Dermis blood vessel endothelial cell (primary cell): ENCODE measurements at regions not wholly inside any gene's neighbourhood (a gene's known extent, or its start where the extent isn't known, plus 50 kb on each side); places are given as distances from the start of the nearest gene placed in this dataset.
A peak's percentile ranks its signal among the peaks of the same experiment; 100 is the strongest.

Experiments
- DNase-seq: peaks from one replicate; pipeline ENCODE4 v3.0.0; 2010

DNA sequence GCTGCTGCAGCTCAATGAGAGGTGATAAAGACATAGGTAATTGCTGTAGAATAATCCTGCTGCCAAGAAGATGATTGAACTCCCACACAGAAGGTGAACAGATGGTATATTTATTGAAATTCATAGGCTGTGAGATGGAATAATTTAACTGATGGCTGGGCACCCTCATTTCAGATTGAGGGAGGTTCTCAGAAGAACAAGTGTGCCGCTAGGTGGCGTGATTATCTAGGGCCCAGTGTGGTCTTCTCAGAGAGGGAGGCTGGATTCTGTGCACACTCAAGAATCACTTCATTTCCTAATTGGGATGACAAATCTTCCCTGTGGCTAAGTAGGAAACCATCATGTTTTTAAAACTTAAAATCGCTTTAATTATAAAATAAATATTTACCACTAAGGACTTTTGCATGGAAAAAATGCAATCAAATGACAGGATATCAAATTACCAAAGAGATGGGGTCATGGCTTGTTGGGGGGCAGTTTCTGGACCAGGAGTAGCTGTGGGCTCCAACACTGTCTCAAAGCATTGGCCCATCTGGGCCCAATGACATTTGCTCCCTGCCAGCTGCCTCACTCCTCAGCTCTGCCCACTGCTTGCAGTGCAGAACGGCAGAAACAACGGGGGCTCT is 132.3 kb downstream of the SNAPC1 start:
- DNase-seq = peak; percentile 78

DNA sequence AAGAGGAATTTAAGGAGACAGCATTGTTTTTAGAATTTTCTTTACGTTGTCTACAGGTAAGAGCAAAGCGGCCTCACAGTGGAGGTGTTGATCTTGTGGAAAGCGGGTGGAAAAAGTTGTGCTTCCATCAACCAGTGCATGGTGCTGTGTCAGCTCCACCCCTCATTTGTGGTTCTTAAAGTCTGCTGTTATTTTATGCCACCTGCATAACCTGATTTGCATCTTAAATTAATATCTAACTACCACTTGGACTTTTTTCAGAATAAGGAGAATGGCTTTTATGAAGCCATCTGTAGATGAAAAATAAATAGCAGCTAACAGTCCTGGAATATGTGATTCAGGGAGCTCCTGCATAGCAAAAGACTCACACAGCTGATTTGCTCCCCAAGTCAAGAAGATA is 135.1 kb downstream of the SNAPC1 start:
- DNase-seq = no peak

DNA sequence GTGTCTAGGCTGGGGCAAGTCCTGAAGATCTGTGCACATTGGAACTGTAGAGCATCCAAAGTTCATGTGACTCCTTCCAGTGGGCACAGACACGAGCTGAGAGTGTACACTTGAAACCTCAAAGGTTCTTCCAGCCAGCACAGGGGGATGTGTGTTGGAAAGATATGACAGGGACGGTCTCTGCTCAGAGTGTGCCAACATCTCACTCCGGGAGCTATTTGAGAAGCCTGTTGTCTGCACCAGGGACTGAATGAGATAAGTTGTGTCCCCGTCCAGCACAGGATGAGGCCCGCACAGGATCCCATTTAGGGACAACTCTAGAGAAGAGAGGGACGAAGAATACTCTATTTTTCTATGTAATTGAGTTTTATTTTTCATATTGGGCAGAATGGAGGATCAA is 136.3 kb downstream of the SNAPC1 start:
- DNase-seq = no peak

DNA sequence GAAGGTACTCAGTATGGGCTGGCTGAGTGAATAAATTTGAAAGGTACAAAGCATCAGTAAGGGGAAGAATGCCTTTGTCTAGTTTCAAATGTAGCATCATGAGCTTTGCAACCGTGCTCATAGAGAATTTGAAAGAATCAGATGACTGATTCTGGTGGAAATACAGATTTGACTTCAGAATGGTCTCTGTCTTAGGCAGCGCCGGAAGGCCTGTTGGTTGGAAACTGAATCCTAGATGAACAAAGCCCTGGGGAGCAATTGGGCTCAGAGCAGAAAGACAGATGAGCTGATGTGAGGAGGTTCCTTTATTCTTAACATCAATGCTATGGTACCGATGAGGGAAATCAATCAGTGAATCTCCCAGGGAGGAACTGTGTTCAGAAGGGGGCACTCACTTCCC is 137.3 kb downstream of the SNAPC1 start:
- no peak for DNase-seq

GRCh38 chr14:61904946-61905345 is 142.7 kb downstream of the SNAPC1 start:
- no peak for DNase-seq

DNA sequence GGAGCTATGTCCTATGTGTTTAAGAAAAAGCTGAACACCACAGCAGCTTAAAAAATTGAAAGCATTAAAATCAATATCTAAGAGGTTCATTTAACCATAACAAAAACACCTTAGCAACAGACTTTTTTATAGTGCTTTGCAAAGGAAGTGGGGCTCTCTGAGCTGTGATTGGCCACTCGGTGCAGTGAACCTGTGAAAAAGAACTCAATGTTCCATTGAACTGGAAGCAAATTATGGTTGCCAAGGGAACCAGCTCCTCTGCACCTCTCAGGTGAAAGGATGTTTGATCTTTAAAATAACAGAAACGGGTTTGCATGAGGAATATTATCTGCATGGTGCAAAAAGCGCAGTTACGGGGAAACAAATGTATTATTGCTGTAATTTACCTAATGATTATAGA is 149.4 kb downstream of the SNAPC1 start:
- DNase-seq = no peak

DNA sequence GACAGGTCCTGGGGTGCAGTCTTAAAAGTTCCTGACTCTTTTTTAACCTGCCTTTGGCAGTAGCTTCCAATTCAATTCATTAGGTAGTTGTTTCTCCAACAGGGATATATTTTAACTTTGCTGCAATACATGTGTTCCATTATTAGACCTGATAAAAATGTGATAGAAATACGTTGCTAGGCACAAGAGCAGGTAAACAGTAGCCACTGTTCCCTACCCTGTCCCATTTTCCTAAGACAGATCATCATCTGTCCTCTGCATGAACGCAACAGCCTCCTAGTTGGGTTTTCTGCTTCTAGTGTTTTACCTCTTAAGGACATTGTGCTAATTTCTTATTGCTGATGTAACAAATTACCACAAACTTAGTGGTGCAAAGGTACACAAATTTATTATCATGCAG is 156.8 kb downstream of the SNAPC1 start:
- DNase-seq = no peak

- peak; percentile 7 for DNase-seq
Observed at GRCh38 chr14:61923348-61923747, 161.1 kb downstream of the SNAPC1 start.

- DNase-seq = peak; percentile 5
Observed at GRCh38 chr14:61925043-61925442, 162.8 kb downstream of the SNAPC1 start.

DNA sequence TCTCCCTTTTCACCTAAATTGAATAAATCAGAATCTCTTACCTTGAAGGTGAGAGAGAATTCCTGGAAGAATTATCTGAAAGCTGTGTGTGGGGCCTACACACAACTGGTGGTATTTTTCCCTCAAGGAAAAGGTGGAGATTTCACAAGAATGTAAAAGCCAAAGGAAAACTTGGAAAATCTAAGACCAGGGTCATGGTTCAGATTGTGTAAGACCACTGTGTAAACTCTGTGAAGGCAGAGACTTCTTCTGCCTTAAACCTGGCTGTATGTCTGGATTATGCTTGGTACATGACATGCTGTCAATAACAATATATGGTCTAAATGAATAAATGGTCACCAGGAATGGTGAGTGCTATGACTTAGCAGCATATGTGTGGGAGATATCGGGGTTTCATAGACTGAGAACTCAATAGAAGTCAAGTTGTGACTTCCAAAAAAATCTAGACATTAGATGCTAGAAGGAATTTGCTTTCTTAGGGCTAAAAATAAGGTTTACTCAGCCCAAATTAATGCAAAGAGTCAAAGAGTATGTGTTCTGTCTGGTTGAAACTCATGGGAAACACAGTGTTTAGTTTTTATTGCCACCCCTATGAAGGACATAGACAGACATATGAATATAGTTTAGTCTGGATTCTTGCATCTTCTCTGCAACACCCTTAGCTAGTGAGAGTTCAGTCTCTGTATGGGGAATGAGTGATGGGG is 163.7 kb downstream of the SNAPC1 start:
- no peak for DNase-seq

DNA sequence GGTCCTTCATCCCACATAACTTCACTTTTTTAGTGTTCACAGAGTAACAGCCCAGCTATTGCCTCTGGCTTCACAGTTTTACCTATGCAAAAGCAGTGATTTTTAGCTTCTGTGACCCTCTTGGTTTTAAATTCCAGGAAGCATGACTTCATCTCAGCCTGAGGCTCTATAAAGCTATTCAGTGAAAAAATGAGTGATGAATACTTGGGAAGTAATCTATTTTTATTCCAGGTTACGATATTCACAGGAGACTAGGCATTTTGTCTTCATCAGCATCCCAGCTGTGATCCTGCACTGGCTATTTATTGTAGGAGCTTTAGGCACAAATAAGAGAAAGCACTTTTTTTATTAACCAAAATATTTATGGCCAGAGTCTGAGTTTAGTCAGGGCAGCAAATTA is 164.8 kb downstream of the SNAPC1 start:
- DNase-seq = no peak

GRCh38 chr14:61927520-61927919 is 165.3 kb downstream of the SNAPC1 start:
- DNase-seq = no peak

GRCh38 chr14:61928300-61928699 is 166.1 kb downstream of the SNAPC1 start:
- no peak for DNase-seq

DNA sequence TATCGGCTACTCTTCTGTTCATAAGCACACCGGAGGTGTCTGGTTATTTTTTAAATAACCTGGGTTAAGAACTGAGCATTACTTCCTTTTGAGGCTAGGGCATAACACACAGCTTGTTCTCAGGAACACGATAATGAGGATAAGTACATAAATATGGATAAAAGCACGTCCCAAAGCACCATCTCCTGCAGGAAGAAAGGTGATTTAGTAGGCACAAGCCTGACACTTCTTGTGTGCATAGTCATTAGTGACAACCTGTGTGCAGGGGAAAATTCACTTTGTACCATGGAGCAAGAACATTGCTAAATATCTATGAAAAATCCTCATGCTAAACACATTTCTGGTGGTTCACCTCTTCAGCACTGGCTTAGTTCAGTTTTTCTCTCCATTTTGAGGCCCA is 166.5 kb downstream of the SNAPC1 start:
- no peak for DNase-seq

GRCh38 chr14:61929651-61930050 is 167.4 kb downstream of the SNAPC1 start:
- no peak for DNase-seq

DNA sequence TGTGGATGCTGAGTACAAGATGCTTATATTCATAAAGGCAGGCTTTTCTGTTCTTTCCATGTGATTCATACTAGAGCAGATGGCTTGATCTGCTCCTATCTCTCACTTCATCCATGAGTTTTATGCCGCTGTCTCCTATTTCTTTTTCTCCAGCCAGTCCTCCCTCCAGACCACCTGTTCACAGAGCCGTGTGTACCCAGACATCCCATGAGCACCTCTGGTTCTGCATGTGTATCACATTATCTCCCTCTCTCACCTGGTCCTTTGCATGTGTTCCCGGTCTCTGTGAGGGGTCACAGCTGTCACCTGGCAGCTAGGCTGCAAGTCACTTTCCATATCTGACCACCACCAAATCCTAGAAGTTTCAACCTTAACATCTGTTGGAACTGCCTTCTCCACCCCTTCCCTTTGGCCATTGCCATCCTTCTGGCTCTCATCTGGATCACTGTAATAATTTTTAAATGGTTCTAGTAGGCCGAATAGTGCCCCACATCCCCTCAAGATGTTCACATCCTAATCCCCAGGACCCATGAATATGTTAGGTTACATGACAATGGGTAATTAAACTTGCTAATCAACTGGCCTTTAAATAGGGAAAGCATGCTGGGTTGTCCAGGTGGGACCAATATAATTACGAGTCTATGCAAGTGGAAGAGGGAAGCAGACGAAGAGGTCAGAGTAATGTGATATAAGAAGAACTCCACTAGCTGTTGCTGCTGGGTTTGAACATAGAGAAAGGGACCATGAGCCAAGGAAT is 168.1 kb downstream of the SNAPC1 start:
- no peak for DNase-seq

GRCh38 chr14:61932974-61933373 is 170.8 kb downstream of the SNAPC1 start:
- DNase-seq = no peak

DNA sequence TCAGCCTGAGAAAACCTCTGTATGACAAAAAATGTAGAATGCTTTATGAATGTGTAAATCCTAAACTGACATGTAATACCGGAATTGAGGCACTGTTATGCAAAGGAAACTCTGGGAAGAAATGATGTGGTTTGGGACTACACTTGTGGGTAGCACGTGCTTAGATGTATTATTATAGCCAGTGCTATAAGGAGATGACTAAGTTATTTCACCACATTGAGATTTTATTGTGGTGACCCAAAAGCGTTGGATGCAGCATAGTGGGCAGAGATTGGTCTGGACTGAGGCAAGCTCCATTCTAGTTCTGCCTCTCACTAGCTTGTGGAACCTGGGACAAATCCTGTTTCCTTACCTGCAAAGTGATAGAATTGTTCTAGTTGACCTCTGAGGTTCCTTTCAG is 172.2 kb downstream of the SNAPC1 start:
- no peak for DNase-seq

GRCh38 chr14:61939776-61940175 is 177.6 kb downstream of the SNAPC1 start:
- DNase-seq = no peak

DNA sequence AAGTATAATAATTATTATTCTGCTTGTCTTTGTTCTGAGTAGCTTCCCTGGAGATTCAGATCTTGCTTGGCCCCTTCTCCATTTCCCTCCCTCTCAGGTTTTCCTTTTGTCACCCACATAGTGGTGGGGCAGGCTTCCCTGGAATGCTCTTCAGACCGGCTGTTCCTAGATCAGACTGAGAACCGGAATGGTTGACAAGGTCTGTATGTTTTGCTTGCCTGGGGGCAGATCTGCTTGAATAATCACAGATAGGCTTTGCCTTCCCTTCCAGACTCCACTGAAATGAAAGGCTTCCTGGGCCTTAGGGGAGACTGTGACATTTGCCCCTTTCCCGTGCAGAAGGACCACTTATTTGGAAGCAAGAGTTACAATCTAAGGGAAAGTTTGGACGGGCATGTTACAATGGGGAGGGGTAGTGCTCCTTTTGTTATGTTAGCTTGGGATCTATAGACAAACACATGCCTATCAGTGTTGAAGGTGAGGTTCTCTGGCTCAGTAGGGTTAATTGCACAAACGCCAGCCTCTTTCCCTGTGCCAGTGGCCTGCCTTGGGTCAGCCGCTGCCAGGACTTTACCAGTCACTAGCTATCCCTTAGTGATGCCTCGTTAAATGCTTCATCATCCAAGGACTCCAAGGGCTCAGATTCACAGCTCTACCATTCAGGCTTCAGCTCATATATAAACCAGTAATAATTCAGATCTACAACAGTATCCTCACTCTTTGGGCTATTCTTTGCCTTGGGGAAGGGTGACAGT is 178.6 kb downstream of the SNAPC1 start:
- no peak for DNase-seq

DNA sequence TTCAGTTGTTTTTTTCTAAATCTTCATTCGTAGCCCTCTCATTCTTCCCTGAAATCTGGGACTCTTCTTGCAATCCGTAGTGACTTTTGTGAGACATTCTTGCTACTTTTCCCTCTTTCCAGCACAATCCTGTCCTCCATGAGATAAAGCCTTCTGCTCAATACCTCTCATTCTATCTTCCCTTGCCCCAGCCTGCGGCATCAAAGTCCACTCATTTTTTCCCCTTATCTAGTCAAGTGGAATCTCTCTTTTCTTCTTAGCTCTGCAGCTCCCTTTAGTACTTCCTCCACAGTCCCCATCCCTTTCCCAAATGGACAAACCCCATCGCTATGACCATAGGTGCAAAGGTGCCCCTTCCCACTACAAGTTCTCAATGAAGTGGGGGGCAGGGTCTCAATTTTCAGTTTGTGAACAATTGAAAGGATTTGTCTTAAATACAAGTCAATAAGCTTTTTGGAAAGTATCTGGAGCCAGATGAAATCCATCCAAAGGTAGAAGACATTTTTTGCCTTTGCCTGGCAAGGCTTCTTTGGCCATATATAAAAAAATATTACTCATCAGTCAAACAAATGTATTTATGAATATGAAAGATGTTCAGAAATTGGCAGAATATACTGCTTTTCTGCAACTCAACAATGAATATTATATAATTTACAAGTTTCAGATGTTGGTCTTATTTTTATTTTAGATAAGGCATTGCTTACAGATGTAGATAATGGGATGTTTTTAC is 179.4 kb downstream of the SNAPC1 start:
- DNase-seq = no peak

DNA sequence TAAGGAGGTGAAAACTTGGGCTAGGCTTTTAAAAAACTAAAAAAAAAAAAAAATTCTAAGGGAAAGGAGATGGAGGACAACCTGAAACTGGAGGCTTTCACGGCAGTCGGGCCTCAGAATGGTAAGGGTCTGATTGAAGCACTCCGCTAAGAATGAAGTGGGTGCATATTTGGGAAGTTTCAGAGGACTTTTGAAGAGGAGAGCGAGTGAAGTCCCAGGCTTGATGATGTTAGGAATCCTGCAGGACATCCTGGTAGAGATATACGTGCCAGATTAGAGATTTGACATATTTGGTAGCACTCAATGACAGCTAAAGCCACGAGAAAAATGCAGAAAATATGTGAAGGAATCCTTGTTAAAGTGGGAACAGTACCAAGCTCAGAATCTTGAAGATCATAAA is 186.2 kb downstream of the SNAPC1 start:
- no peak for DNase-seq

DNA sequence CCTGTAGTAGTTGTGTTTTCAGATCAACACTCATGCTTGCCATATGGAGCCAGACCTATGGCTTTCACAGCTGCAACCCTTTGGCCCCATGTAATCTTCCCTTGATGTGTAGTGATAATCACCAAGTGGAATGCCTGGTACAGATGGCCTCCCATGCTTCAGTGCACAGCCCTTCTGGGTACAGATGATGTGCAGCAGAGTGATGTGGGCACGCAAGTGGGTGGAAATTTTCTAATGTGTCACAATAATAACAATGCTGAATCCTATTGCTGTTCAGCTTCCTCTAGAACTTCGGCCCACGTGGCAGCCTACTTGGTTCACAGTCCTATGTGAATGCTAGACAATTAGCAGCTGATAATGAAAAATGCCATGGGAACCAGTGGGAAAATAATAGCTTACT is 188.1 kb downstream of the SNAPC1 start:
- no peak for DNase-seq
